ENCODE measurements at regions not wholly inside any gene's neighbourhood (a gene's known extent, or its start where the extent isn't known, plus 50 kb on each side); places are given as distances from the start of the nearest gene placed in this dataset.

DNA sequence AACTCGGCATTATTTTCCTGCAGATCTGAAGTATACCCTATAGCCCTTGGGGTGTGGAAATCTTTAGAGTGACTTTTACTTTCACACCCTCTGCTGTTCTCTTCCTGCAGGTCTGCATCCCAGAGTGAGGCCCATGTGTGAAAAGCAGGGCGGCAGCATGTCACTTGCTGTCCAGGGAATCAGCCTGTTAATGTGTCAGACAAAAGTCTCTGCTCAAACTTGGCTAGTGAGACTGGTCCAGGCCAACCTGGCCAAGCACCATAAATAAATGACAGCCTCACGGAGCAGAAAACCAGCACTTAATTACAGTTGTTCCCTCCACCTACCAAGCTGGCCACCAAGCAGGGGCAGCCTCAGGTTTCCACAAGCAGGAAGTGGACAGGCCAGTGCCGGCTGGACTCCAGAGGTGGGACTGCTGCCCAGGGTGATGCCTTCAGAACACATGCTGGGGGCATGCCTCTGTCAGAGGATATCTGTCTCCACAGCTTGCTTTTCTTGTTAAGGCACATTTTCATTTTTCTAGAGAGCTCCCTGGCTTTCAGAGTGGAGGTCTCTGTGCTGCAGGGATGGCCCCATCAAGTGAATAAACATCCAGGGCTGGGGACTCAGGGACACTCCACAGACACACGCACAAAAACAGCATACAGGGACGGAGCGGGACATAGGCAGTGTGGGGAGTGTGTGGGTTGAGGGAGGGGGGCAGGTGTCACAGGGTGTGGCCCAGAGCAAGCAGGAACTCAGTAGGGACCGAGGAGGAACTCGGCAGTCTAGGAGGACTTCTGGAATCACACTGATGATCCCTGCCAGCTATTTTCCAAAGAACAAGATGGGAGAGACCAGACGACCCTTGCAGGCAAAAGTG lies 243.8 kb upstream of the IRX1 start:
- no peak for TF ChIP-seq SP1 (IDR thresholded peaks at IDR 0.05; ENCODE audit: low read depth, low read length)
- no peak for TF ChIP-seq BACH1 (IDR thresholded peaks at IDR 0.05; ENCODE audit: low read length)
- TF ChIP-seq POLR2A (IDR thresholded peaks at IDR 0.05; ENCODE audit: control extremely low read depth in 1 of 2, low read depth in 2 of 2, low read length in 2 of 2): no peak
- no peak for TF ChIP-seq FOSL1 (IDR thresholded peaks at IDR 0.05; ENCODE audit: insufficient read depth, low read depth, low read length)
